CD4-positive, alpha-beta T cell (primary cell): ENCODE measurements at regions not wholly inside any gene's neighbourhood (a gene's known extent, or its start where the extent isn't known, plus 50 kb on each side); places are given as distances from the start of the nearest gene placed in this dataset.
"Not testable (repeated sequence)": the region's sequence is repeated elsewhere in the genome, so short reads cannot be mapped to it uniquely, and the experiment has no call there.

Source experiments
- ATAC-seq: fragments of 200-7000 bp; cut with Tn5 transposase; one replicate; pipeline ENCODE4 v1.10.0; 2022; ENCODE audit warnings: mild to moderate bottlenecking; ENCODE audit not compliant: poor library complexity
- CTCF ChIA-PET: fragments of 350-600 bp; sonication (Branson Sonifier 250); formaldehyde crosslinking; loops from one replicate; lab custom pipeline; 2021; ENCODE audit warnings: antibody characterized with exemption, inconsistent platforms; lab: Charles Lee
- POLR2A ChIA-PET: fragments of 350-600 bp; sonication (Branson Sonifier 250); formaldehyde crosslinking; loops from one replicate; lab custom pipeline; 2021; ENCODE audit warnings: antibody characterized with exemption, inconsistent platforms; lab: Charles Lee
- DNase-seq, 14 experiments: peaks; one replicate each; pipeline ENCODE4 v3.0.0-alpha.2; 2013 to 2020; ENCODE audit warnings: mixed read lengths in 2 of 14
- H3K27ac ChIP-seq, 2 donors: one replicate each; pipeline versions ENCODE4 v1.5.1 to v1.7.0; 2013; ENCODE audit warnings: low read length in 2 of 2, low read depth in 1 of 2, mild to moderate bottlenecking in 1 of 2
- H3K27me3 ChIP-seq, 2 experiments: 1 replicate in 1 of 2; 2 replicates in 1 of 2; pipeline versions ENCODE4 v1.6.1 to v1.7.0; 2013; ENCODE audit warnings: low read length in 2 of 2, control low read depth in 1 of 2, mild to moderate bottlenecking in 1 of 2, moderate library complexity in 1 of 2; ENCODE audit not compliant: insufficient read depth in 2 of 2, control insufficient read depth in 1 of 2
- H3K36me3 ChIP-seq: one replicate; pipeline ENCODE4 v1.6.1; 2013; ENCODE audit warnings: low read length, control low read depth; ENCODE audit not compliant: insufficient read depth
- H3K4me1 ChIP-seq: one replicate; pipeline ENCODE4 v1.6.1; 2013; ENCODE audit warnings: low read length, control low read depth; ENCODE audit not compliant: insufficient read depth
- H3K4me3 ChIP-seq: one replicate; pipeline ENCODE4 v1.5.1; 2013; ENCODE audit warnings: mild to moderate bottlenecking, low read length, moderate library complexity
- H3K9me3 ChIP-seq, 2 experiments: 1 replicate in 1 of 2; 2 replicates in 1 of 2; pipeline versions ENCODE4 v1.6.1 to v1.7.0; 2013; ENCODE audit warnings: low read length in 2 of 2, mild to moderate bottlenecking in 2 of 2, control low read depth in 1 of 2, moderate library complexity in 1 of 2; ENCODE audit not compliant: control insufficient read depth in 1 of 2, insufficient read depth in 1 of 2
- H3K27ac Mint-ChIP-seq: one replicate; pipeline ENCODE4 v1.8.0; 2020; ENCODE audit warnings: mixed read lengths
- H3K27me3 Mint-ChIP-seq: one replicate; pipeline ENCODE4 v1.8.0; 2021; ENCODE audit warnings: mixed read lengths
- H3K36me3 Mint-ChIP-seq: one replicate; pipeline ENCODE4 v1.8.0; 2021; ENCODE audit warnings: low read depth, mixed read lengths
- H3K4me1 Mint-ChIP-seq: one replicate; pipeline ENCODE4 v1.8.0; 2021; ENCODE audit warnings: low read depth, mixed read lengths
- H3K4me3 Mint-ChIP-seq: one replicate; pipeline ENCODE4 v1.8.0; 2020; ENCODE audit warnings: mild to moderate bottlenecking, mixed read lengths
- H3K9me3 Mint-ChIP-seq: one replicate; pipeline ENCODE4 v1.8.0; 2020; ENCODE audit warnings: mixed read lengths
- CTCF ChIP-seq: fragments of 200-600 bp; IDR thresholded peaks from one replicate; pipeline ENCODE4 v1.8.0; 2022; ENCODE audit warnings: antibody characterized with exemption, mild to moderate bottlenecking
- intact Hi-C, 2 experiments: fragments of 100-400 bp; cut with DNase I in 1 of 2; cut with micrococcal nuclease in 1 of 2; formaldehyde crosslinking; loops; one replicate each; pipeline versions ENCODE4 v1.15.1 to v1.9.0; 2023 to 2025; cut with DNase I, micrococcal nuclease

DNA sequence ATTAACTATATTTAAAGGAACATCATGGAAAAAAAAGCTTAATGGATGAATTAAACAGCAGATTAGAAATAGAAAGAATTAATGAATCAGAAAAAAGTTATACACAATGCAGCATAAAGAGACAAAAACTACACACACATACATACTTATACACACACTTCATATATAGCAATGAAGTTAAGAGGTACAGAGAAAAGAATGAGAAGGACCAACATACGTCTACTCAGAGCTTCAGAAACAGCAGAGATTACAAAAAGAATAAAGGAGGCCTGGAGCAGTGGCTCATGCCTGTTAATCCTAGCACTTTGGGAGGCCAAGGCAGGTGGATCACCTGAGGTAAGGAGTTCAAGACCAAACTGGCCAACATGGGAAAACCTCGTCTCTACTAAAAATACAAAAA, 133.9 kb upstream of the TNPO1 start:
- Histone ChIP-seq H3K4me1 (no peaks in the 10 kb centered on the region), H3K4me3 (no peak overlapping the region), H3K27me3 (peaks cover 9 to 11% of the 10 kb centered on the region in 2 experiments), H3K9me3 (peaks cover 0 to 10% of the 10 kb centered on the region in 2 experiments), H3K27ac (no peak overlapping the region), H3K36me3 (no peaks in the 10 kb centered on the region)
- peaks cover 6% of the 10 kb centered on the region for H3K9me3 Mint-ChIP-seq
- peaks cover 57% of the 10 kb centered on the region for H3K27me3 Mint-ChIP-seq
- no peaks in the 10 kb centered on the region for H3K36me3 Mint-ChIP-seq
- H3K4me3 Mint-ChIP-seq: no peak overlapping the region
- no peaks in the 10 kb centered on the region for H3K4me1 Mint-ChIP-seq
- ATAC-seq (no peak), DNase-seq (no peak)
- intact Hi-C loops: no loop called here
- POLR2A ChIA-PET: no interaction called here
- no peak overlapping the region for H3K27ac Mint-ChIP-seq
- CTCF ChIA-PET: no interaction called here
- TF ChIP-seq CTCF: no peak

- Histone ChIP-seq H3K9me3 (peaks cover 0 to 13% of the 10 kb centered on the region in 2 experiments), H3K27ac (no peak overlapping the region), H3K4me3 (no peak overlapping the region), H3K27me3 (peaks cover 9 to 11% of the 10 kb centered on the region in 2 experiments), H3K36me3 (no peaks in the 10 kb centered on the region), H3K4me1 (no peaks in the 10 kb centered on the region)
- POLR2A ChIA-PET: no interaction called here
- H3K27me3 Mint-ChIP-seq: peaks cover 56% of the 10 kb centered on the region
- DNase-seq: no peak
- no peak overlapping the region for H3K4me3 Mint-ChIP-seq
- no peak for TF ChIP-seq CTCF
- CTCF ChIA-PET: no interaction called here
- no peak for ATAC-seq
- intact Hi-C loops: no loop called here
- H3K36me3 Mint-ChIP-seq: no peaks in the 10 kb centered on the region
- H3K9me3 Mint-ChIP-seq: peaks cover 8% of the 10 kb centered on the region
- H3K27ac Mint-ChIP-seq: no peak overlapping the region
- no peaks in the 10 kb centered on the region for H3K4me1 Mint-ChIP-seq
These were observed 134.7 kb upstream of the TNPO1 start for GRCh38 chr5:72681781-72682180.

DNA sequence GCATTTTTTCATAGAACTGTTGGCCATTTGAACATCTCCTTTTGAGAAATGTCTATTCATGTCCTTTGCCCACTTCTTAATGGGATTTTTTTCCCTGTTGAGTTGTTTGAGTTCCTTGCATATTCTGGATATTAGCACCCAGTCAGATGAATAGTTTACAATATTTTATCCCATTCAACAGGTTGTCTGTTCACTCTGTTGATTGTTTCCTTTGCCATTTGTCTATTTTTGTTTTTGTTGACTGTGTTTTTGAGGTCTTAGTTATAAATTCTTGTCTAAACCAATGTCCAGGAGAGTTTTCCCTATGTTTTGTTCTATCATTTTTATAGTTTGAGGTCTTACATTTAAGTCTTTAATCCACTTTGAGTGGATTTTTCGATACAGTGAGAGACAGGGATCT, 139.0 kb upstream of the TNPO1 start:
- CTCF ChIA-PET: no interaction called here
- no peak overlapping the region for H3K27ac Mint-ChIP-seq
- no peaks in the 10 kb centered on the region for H3K4me1 Mint-ChIP-seq
- H3K27ac ChIP-seq: no peak overlapping the region
- H3K27me3 Mint-ChIP-seq: peaks cover 32% of the 10 kb centered on the region
- no peaks in the 10 kb centered on the region for H3K36me3 Mint-ChIP-seq
- TF ChIP-seq CTCF: no peak
- H3K9me3 Mint-ChIP-seq: peaks cover 8% of the 10 kb centered on the region
- H3K36me3 ChIP-seq: no peaks in the 10 kb centered on the region
- no peak overlapping the region for H3K4me3 ChIP-seq
- H3K27me3 ChIP-seq: peaks cover 6 to 9% of the 10 kb centered on the region in 2 experiments
- ATAC-seq (no peak), DNase-seq (no peak)
- peaks cover 0 to 13% of the 10 kb centered on the region in 2 experiments for H3K9me3 ChIP-seq
- intact Hi-C loops: no loop called here
- H3K4me1 ChIP-seq: no peaks in the 10 kb centered on the region
- no peak overlapping the region for H3K4me3 Mint-ChIP-seq
- POLR2A ChIA-PET: no interaction called here

GRCh38 chr5:72676831-72677230, 139.6 kb upstream of the TNPO1 start:
- H3K4me1 ChIP-seq, POLR2A ChIA-PET, H3K4me3 ChIP-seq, intact Hi-C loops, H3K4me3 Mint-ChIP-seq, H3K36me3 Mint-ChIP-seq, H3K9me3 Mint-ChIP-seq, H3K27me3 ChIP-seq, H3K4me1 Mint-ChIP-seq, H3K27ac Mint-ChIP-seq, ATAC-seq, DNase-seq, CTCF ChIA-PET, H3K27ac ChIP-seq, H3K36me3 ChIP-seq: not testable (repeated sequence)
- H3K9me3 ChIP-seq: peaks cover 0 to 13% of the 10 kb centered on the region in 2 experiments
- H3K27me3 Mint-ChIP-seq: peaks cover 26% of the 10 kb centered on the region
